ENCODE measurements at regions not wholly inside any gene's neighbourhood (a gene's known extent, or its start where the extent isn't known, plus 50 kb on each side); places are given as distances from the start of the nearest gene placed in this dataset.
"Not testable (repeated sequence)": the region's sequence is repeated elsewhere in the genome, so short reads cannot be mapped to it uniquely, and the experiment has no call there.

- no peak for TF ChIP-seq CTCF (IDR thresholded peaks at IDR 0.05; ENCODE audit: insufficient read depth, low read length)
- no peak for DNase-seq (ENCODE audit: low read depth)
These were observed 74.8 kb upstream of the ST3GAL6 start for GRCh38 chr3:98688363-98688762.

GRCh38 chr3:98690876-98691275 is 72.3 kb upstream of the ST3GAL6 start:
- peak; percentile 29 for DNase-seq (ENCODE audit: low read depth)
- no peak overlapping the region for H3K4me3 ChIP-seq (ENCODE audit: low read depth, low read length)
- no peak for TF ChIP-seq CTCF (IDR thresholded peaks at IDR 0.05; ENCODE audit: insufficient read depth, low read length)

More at GRCh38 chr3:98688363-98688762, 74.8 kb upstream of the ST3GAL6 start:
- H3K4me3 ChIP-seq (ENCODE audit: low read depth, low read length) = no peak overlapping the region

- TF ChIP-seq CTCF (IDR thresholded peaks at IDR 0.05; ENCODE audit: insufficient read depth, low read length) = no peak
- no peak overlapping the region for H3K4me3 ChIP-seq (ENCODE audit: low read depth, low read length)
- DNase-seq (ENCODE audit: low read depth) = no peak
These were observed 71.2 kb upstream of the ST3GAL6 start for GRCh38 chr3:98691897-98692296.

- DNase-seq (ENCODE audit: low read depth) = peak; percentile 61
- no peak for TF ChIP-seq CTCF (IDR thresholded peaks at IDR 0.05; ENCODE audit: insufficient read depth, low read length)
- no peak overlapping the region for H3K4me3 ChIP-seq (ENCODE audit: low read depth, low read length)
These were observed 70.2 kb upstream of the ST3GAL6 start for GRCh38 chr3:98692787-98693473.

GRCh38 chr3:98695796-98696195 is 67.3 kb upstream of the ST3GAL6 start:
- no peak overlapping the region for H3K4me3 ChIP-seq (ENCODE audit: low read depth, low read length)
- no peak for TF ChIP-seq CTCF (IDR thresholded peaks at IDR 0.05; ENCODE audit: insufficient read depth, low read length)
- peak; percentile 42 for DNase-seq (ENCODE audit: low read depth)

- DNase-seq (ENCODE audit: low read depth); H3K4me3 ChIP-seq (ENCODE audit: low read depth, low read length): not testable (repeated sequence)
These were observed 66.8 kb upstream of the ST3GAL6 start for GRCh38 chr3:98696296-98696695.

GRCh38 chr3:98697225-98697624 is 65.9 kb upstream of the ST3GAL6 start:
- no peak for TF ChIP-seq CTCF (IDR thresholded peaks at IDR 0.05; ENCODE audit: insufficient read depth, low read length)
- H3K4me3 ChIP-seq (ENCODE audit: low read depth, low read length) = no peak overlapping the region
- no peak for DNase-seq (ENCODE audit: low read depth)

Measured in fibroblast of the aortic adventitia (primary cell).